GM19452 (cell line): ENCODE measurements at regions not wholly inside any gene's neighbourhood (a gene's known extent, or its start where the extent isn't known, plus 50 kb on each side); places are given as distances from the start of the nearest gene placed in this dataset.
"Not testable (repeated sequence)": the region's sequence is repeated elsewhere in the genome, so short reads cannot be mapped to it uniquely, and the experiment has no call there.

ENCODE experiments used
- ATAC-seq: cut with Tn5 transposase; IDR thresholded peaks from one replicate; pipeline ENCODE4 v1.9.1; 2021; ENCODE audit not compliant: unreplicated experiment

DNA sequence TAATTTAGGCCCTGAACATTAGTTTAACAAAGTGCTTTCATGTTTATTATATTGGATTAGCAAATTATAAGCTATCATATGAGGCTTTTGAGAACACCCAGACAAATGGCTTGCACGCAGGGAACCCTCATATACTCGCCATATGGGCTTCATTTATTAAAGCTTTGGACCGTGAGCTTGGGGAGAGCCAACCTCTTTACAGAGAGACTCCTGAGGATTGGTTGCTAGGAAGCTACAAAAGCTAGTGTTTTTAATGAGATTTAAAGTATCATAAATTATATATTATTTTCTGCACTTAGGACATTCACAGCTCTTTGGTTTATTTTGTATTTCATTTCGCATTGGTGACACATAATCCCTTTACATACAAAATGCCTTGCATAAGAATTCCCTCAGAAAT is 193.8 kb upstream of the TOX3 start:
- ATAC-seq: no peak

DNA sequence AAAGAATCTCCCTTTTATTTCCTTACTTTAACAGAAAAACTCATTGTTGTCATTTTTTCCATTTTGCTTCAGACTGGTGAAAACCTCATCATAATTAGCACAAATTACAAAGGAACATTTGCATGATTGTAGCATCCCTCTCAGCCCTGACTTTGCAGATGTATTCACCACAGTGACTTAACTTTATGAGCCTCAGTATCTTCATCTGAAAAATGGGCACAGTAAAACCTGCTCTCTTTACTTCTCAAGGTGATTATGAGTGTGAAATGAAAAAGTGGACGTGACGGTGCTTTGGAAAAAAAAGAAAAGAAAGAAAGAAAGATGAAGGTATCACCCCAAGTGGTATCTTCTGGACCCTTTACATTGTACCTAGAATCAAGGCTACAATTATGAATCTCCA is 193.4 kb upstream of the TOX3 start:
- ATAC-seq: no peak

DNA sequence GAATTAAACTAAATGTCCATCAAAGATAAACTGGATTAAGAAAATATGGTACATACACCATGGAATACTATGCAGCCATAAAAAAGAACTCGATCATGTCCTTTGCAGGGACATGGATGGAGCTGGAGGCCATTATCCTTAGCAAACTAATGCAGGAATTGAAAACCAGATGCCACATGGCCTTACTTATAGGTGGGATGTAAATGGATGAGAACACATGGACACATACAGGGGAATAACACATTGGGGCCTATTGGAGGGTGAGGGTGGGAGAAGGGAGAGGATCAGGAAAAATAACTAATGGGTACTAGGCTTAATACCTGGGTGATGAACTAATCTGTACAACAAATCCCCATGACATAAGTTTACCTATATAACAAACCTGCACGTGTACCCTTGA is 192.0 kb upstream of the TOX3 start:
- ATAC-seq: not testable (repeated sequence)

DNA sequence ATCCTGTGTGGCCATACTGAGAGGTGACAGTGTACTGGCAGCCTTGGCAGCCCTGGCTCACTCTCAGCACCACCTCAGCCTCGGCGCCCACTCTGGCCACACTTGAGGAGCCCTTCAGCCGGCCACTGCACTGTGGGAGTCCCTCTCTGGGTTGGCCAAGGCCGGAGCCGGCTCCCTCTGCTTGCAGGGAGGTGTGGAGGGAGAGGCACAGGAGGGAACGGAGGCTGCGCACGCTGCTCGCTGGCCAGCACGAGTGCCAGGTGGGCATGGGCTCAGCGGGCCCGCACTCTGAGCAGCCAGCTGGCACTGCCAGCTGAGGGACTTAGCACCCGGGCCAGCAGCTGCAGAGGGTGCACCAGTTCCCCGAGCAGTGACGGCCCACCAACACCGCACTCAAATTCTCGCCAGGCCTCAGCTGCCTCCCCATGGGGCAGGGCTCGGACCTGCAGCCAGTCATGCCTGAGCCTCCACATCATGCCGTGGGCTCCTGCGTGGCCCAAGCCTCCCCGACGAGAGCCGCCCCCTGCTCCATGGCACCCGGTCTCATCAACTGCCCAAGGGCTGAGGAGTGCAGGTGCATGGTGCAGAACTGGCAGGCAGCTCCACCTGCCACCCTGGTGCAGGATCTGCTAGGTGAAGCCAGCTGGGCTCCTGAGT is 184.4 kb upstream of the TOX3 start:
- no peak for ATAC-seq

DNA sequence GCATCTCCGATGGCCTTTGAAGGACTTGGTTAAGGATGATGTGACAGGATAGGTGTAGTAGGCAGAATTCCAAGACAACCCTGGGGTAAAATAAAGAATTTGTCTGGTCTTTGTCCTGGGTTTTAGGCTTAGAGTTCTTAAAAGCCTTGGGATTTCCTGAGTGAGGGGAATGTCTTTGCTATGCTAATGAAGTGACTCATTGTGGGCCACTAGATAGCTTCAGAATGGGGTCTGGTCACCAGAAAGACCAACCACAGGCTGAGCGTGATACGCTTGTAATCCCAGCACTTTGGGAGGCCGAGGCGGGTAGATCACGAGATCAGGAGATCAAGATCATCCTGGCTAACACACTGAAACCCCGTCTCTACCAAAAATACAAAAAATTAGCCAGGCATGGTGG is 182.8 kb upstream of the TOX3 start:
- ATAC-seq: no peak

DNA sequence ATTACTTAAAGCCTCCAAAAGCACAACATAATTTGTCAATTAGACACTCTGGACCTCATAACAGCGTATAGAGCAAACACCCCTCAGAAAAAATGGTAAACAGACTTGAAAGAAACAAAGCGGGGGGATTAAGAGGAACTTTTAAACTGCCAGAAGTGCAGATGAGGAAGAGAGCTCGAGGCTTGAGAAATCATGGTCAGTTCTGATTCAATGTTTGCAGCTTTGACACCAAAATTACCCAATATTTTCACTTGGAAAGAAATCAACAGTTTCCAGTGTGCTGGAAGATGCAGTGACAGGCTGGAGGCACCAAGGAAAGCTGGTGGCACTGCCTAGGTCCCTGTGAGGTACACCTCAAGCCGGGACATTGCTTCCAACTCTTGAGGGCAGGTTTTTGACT is 180.9 kb upstream of the TOX3 start:
- no peak for ATAC-seq

DNA sequence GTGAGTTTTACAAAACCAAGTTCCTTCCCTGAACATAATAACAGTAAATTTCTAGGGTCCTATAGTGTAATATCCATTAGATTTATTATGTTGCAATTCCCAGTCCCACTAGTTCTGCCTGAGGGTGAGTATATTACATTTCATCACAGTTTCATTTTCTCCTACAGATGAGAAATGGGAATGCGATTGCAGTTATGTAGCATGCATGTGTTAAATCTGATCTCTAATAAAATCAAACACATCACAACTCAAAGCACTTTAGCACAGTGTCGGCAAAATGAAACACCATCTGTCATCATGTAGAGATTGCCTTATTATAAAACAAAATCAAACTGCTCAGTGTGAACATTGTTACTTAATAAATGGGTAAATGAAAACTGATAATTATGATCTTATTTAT is 180.5 kb upstream of the TOX3 start:
- no peak for ATAC-seq

DNA sequence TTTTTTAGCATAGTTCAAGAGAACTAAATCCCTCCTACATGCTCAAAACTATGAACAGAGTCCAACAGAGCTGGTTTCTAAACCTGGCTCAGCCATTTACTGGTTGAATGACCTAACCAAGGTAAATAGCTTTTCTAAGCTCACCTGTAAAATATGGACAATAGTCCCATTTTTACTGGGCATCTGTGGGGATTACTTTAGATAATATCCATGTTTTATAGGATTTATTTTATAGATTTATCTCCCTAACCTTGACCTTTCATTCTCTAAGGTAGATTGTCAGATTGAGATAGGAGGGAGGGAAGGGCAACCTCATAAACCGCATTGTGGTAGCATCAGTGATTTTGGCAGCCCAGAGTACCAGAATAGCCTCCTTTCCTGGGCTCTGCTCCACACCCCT is 178.5 kb upstream of the TOX3 start:
- ATAC-seq: no peak

DNA sequence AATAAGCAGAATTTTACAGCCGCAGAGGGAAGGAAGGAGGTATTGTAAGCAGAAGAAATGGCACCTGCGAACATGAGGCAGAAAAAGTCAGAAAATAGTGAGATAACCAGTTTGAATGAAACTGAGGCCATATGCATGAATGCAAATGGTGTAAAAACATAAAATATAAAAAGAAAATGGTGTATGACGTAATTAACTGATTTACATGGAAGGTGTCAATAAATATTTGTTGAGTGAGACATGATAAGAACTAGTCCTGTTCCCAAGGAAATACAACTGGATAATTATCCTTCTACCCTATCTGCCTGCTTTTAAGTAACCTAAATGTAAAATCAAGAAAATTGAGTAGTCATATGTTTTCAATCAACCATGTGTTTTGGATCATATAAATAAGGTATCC is 178.1 kb upstream of the TOX3 start:
- ATAC-seq: no peak

DNA sequence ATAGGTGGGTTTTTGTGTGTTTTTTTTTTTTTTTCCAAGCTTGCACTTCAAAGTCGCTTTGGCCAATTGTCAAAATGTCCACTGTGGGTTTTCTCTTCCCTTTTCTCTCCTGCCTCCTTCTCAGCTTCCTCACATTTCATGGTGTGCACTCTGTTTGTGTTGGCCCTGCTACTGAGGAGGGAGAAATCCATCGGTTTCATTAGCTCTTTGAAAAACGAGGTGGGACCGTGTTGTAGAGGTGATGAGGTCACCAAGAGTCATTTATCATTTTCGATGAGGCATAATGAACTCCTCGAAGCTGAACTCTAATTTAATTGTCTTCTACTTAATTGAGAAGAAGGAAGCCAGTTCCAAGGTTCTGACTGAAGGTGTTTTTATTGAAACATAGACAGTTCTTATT is 174.4 kb upstream of the TOX3 start:
- no peak for ATAC-seq

DNA sequence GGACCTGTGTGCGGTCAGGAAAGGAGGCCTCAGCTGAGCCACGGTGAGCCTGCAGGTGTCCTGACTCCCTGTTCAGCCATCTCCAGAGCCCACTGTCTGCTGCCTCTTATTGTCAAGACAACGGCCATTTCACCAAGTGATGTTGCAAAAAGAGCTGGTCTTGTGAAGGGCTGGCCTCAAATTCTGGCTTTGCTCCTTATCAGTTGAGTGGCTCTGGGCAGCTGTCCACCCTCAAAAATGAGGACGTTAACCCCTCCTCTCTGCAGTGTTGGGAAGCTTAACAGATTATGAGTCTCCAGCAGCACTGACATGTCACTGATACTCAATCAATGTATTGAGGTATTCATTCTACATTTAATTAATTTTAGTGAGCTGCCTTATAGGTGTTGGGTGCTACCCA is 171.1 kb upstream of the TOX3 start:
- ATAC-seq: no peak

DNA sequence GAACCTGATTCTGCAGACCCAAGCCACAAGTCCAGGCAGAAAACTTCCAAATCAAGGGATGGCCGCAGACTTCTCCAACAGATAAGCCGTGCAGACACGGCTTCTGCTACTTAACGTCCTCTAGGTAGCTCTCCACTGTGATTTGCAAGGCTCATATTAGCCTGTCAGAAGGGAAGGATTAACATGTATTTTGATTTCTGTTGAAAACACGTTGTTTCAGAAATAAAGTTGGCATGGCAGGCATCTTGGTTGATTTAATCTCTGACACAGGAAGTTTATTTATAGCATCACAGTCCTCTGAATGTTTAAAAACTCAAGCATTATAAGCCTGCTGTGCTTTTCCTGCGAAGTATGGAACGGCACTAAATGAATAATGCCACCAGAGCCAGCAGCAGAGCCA is 166.8 kb upstream of the TOX3 start:
- no peak for ATAC-seq

DNA sequence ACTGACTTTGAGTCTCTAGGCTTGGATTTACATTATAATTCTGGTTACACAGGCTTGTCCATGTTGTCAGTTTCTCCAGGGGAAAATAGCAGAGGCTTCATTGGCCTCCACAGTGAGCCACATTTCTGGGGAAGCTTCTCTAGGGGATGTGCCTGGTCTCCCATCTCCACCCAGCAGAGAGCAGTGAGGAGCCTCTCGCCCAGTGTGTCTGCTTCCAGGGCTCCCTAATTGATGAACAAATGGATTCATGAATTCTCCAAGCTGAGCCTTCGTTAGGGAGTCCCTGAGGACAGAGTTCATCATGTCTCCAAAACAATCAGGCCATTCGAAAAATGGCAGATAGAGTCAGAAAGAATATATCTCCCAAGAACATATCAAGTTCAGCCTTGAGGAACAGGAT is 162.4 kb upstream of the TOX3 start:
- ATAC-seq: no peak

DNA sequence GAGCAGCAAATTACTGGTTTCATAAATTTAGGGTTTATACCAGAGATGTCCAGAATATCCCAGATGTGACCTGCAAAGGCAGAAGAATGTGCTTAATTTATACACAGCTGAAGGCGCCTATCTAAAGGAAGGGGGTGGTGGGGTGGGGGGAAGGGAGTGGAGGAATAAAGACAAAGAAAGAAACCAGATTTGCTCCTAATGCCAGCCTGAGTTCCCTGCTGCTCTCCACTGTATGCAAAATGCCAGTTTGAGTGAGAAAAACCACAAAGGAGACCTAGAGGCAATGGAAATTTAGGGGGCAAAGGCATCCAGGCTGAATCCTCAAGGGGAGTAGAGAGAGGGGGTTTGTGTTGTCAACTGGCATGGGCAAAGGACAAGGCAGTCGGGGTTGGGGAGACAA is 161.5 kb upstream of the TOX3 start:
- ATAC-seq: no peak

DNA sequence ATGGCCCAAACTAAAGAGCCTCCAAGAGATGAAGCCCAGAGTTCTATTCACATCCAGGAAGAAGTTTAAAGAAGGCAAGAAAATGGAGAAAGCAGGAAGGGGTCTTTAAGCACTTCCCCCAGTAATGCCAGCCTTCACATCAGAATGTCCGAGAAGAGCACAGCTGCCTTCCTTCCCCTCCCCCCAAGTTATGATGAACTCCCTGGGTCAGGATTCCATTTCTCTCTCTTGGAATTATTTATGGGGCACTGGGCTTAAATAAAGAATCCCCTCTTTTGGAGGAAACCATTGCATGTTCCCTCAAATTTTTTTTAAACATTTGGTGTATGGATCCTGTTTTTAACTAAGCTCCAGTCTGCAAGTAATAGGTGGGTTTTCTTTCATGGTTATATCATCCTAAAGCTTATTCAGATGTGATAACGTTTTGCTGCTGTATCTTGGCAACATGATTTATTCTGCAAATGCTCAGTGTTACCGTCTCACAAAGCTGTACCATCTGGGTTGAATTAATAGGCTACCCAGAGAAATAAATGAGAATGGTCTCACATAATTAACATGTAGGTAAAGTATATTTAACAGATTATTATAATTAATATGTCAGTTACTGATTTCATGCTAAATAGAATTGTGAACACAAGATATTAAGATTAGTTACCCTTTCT is 160.9 kb upstream of the TOX3 start:
- no peak for ATAC-seq

DNA sequence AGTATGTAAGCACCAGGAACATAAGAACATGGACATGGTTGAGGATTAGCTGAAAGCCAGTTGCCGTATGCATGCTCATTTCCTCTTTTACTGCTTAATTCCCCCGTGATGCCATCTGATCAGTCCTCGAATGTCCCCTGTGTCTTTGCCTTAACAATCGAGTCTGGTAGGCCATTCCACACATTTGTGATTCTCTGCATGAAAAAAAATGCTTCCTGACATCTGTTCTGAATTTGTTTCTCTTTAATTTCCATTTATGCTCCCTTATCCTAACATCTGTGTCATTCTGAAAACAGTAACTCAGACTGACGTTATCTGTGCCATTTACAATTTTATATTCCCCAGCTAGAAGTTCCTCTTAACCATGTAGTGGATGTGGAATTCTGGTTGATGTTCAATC is 158.2 kb upstream of the TOX3 start:
- ATAC-seq: no peak

DNA sequence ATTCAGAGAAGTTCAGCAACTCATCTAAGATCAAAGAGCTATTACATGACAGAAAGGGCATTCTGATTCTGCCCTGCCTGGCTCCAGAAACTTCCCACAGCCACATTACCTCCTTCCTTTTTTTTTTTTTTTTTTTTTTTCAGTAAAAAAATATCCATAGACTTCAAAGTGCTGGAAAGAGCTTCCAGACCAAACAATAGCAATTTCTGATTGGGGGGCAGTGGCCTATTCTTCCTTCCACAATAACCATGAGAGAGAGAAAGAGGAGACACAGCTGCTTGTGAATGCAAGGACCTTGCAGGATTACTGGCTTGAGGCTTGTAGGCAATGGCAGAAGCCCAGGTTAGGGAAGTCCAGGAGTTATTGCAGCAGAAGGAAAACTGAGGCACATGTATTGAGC is 151.0 kb upstream of the TOX3 start:
- ATAC-seq: no peak

DNA sequence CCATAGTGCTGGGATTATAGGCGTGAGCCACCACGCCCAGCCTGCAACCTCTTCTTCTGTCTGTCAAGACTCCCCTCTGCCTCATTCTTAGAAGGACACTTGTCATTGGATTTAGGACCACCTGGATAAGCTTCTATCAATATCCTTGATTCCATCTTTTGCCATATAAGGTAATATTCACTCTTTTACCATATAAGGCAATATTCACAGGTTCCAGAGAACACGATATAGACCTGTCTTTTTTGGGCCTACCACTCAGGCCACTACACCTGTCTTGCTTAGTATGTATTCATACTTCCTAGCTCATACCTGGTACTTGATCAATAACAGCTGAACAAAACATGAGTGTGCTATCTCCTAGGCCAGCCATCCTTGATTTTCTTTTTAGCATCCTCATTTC is 149.2 kb upstream of the TOX3 start:
- ATAC-seq: no peak

DNA sequence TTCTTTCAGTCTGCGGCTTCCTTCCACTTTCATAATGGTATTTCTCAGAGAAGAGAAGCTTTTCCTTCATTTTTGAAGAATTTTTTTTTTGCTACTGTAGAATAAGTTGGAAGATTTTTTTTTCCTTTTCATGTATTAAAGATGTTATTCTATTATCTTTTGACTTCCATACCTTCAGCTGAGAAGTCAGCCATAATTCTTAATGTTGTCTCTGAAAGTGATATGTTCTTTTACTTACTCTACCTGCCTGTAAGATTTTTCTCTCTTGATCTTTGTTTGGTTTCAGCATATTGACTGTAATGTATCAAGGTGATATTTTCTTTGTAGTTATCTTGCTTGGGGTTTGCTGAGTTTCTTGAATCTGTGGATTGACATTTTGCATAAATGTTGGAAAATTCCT is 143.5 kb upstream of the TOX3 start:
- ATAC-seq: no peak

DNA sequence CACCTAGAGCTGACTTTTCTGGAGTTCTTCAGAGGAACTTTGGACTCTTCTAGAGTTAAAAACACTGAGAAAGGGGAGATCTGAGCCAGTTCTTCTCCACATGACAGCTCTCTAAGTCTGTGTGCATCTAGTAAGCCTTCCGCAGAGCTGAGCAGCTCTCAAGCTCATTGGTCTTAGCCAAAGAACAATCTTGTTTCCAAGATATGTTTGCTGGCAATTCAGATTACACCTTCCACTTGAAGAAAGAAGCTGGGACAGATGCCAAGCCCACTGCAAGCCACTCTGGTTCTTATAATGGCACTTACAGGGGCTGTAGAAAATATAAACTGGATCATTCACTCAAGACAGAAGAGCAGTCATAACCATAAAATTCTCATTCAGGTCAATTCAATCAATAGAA is 134.1 kb upstream of the TOX3 start:
- no peak for ATAC-seq

DNA sequence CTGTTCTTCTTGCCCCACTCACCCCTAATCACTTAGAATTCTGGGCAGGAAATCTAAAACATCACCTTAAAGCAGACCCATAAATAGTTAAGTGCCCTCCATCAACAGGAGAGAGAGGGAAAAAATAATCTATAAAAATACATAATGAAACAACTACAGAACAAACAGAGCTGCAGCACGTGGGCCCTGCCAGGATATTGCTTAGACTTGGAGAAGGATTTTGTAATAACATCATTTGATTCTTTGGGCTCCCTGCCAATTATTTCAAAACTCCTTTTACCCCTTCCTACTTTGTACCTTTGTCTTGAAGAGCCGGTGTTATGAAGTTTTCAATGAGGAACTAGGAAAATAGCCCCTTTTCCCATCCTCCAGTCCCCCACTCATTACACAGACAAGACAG is 130.6 kb upstream of the TOX3 start:
- no peak for ATAC-seq

DNA sequence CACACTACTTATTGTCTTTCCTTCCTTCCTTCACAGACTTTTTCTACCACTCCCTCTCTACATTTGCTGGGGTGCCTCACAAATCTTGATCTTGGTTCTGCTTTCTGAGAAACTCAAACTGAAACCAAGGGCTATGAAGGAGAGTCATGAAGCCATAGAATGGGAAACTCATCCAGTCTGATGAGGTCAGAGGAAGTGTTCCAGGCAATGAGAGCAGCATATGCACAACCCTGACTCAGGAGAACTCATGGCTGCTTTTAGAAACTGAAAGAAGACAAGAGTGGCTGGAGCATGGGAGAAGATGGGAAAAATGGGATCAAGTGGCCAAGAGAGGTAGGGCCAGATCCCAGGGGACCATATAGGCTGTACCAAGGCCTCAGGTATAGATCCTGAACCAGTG is 130.0 kb upstream of the TOX3 start:
- no peak for ATAC-seq

DNA sequence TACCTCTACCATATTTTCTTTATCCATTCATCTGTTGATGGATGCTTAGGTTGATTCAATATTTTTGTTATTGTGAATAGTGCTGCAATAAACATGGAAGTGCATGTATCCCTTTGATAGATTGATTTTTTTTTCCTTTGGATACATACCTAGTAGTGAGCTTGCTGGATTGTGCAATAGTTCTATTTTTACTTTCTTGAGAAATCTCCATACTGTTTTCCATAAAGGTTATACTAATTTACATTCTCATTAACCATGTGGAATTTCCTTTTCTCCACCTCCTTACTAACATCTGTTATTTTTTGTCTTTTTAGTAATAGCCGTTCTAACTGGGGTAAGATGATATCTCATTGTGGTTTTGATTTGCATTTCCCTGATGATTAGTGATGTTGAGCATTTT is 124.6 kb upstream of the TOX3 start:
- no peak for ATAC-seq
